Activated CD4-positive, alpha-beta T cell treated with anti-CD3 and anti-CD28 coated beads, Interleukin-2, amount 10 ng/mL, durations not matched to agents 24 days and 14 days (primary cell): ENCODE measurements at regions not wholly inside any gene's neighbourhood (a gene's known extent, or its start where the extent isn't known, plus 50 kb on each side); places are given as distances from the start of the nearest gene placed in this dataset.
A peak's percentile ranks its signal among the peaks of the same experiment; 100 is the strongest.
"Not testable (repeated sequence)": the region's sequence is repeated elsewhere in the genome, so short reads cannot be mapped to it uniquely, and the experiment has no call there.

Experiments used
- DNase-seq: peaks from one replicate; pipeline ENCODE4 v3.0.0; 2022
- H3K27ac Mint-ChIP-seq: one replicate; pipeline ENCODE4 v1.8.0; 2022; ENCODE audit warnings: mild to moderate bottlenecking, mixed read lengths
- H3K27me3 Mint-ChIP-seq: one replicate; pipeline ENCODE4 v1.8.0; 2022; ENCODE audit warnings: mixed read lengths
- H3K36me3 Mint-ChIP-seq: one replicate; pipeline ENCODE4 v1.8.0; 2022; ENCODE audit warnings: low read depth, mild to moderate bottlenecking, mixed read lengths
- H3K4me1 Mint-ChIP-seq: one replicate; pipeline ENCODE4 v1.8.0; 2021; ENCODE audit warnings: mixed read lengths
- H3K4me3 Mint-ChIP-seq: one replicate; pipeline ENCODE4 v1.8.0; 2022; ENCODE audit warnings: mild to moderate bottlenecking, moderate library complexity, mixed read lengths
- H3K9me3 Mint-ChIP-seq: one replicate; pipeline ENCODE4 v1.8.0; 2021; ENCODE audit warnings: mixed read lengths
- intact Hi-C: fragments of 100-400 bp; cut with micrococcal nuclease; formaldehyde crosslinking; loops from one replicate; pipeline ENCODE4 v1.15.1; 2023

DNA sequence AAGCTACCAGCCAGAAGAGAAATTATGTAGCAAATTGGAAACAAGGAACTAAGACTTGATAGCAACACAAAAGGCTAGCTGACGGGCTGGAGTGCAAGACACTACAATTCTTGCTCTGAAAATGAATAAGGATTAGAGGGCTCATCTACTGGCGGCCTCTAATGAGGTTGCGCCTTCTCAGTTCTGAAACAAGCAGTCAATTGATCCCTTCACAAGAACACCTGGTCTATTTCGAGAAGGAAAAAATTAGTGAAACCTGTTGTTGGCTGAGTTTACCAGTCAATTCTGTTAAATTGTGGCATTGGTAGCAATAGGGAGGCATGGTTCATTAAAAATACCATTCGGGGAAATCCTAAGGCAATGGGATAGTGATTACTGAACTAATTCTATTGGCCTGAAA, 74.8 kb upstream of the JARID2 start:
- no peaks in the 10 kb centered on the region for H3K4me1 Mint-ChIP-seq
- DNase-seq, result no peak
- intact Hi-C loops, result no loop called here
- peaks cover 5% of the 10 kb centered on the region for H3K27me3 Mint-ChIP-seq
- no peak overlapping the region for H3K4me3 Mint-ChIP-seq
- no peaks in the 10 kb centered on the region for H3K36me3 Mint-ChIP-seq
- no peaks in the 10 kb centered on the region for H3K9me3 Mint-ChIP-seq
- H3K27ac Mint-ChIP-seq, result no peak overlapping the region

DNA sequence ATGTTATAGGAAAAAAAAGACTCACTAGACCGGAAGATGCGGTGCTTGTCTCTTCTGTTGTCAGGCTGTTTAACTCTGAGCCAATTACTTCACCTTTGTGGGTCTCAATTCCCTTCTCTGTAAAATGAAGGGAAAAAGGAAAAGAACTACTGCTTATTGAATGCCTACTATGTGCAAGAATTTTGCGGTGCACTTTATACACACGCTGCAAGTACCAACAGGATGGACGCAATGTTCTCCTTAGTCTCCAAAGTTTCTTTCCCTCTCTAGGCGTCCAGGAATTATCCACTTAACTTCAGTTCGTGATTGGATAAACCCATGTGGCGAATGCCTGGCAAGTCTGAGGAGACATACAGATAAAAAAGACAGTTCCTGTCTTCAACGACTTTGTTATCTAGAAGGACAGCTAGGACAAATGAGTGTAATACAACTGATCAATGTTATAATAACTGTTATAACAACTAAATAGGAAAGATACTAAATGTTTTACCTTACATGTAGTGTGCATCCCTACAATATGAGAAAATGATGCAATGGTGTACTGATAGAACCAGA, 69.0 kb upstream of the JARID2 start:
- no peaks in the 10 kb centered on the region for H3K9me3 Mint-ChIP-seq
- H3K4me3 Mint-ChIP-seq, result no peak overlapping the region
- H3K27ac Mint-ChIP-seq, result no peak overlapping the region
- no peaks in the 10 kb centered on the region for H3K36me3 Mint-ChIP-seq
- H3K27me3 Mint-ChIP-seq, result no peaks in the 10 kb centered on the region
- no peaks in the 10 kb centered on the region for H3K4me1 Mint-ChIP-seq
- no peak for DNase-seq
- intact Hi-C loops, result no loop called here

DNA sequence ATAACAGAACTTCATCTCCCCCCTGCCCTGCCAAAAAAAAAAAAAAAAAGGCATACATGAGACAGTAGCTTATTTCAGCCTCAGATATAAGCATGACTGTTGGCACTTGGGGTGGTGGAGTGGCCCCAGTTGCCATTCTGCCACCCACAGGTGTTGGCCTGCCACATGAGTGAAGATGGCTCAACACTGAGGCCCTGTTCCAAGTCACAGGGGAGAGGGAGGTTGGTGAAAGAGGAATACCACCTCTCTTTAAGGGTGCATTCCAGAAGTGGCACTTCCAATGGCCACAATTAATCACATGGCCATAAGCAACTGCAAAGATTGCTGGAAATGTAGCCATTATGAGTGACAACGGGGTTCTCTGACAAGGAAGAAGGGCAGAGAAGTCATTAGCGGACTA, 61.9 kb upstream of the JARID2 start:
- Mint-ChIP-seq H3K4me3 (peak overlapping the region; percentile 18), H3K27me3 (no peaks in the 10 kb centered on the region), H3K36me3 (no peaks in the 10 kb centered on the region), H3K27ac (peak overlapping the region; percentile 92), H3K9me3 (peaks cover 4% of the 10 kb centered on the region), H3K4me1 (peaks cover 16% of the 10 kb centered on the region)
- intact Hi-C loops, result loop anchor here (1.0 to 5.0 kb wide), 3 partner anchors 65 to 452 kb away; no protein-coding TSS in a partner anchor
- peak; percentile 57 for DNase-seq

DNA sequence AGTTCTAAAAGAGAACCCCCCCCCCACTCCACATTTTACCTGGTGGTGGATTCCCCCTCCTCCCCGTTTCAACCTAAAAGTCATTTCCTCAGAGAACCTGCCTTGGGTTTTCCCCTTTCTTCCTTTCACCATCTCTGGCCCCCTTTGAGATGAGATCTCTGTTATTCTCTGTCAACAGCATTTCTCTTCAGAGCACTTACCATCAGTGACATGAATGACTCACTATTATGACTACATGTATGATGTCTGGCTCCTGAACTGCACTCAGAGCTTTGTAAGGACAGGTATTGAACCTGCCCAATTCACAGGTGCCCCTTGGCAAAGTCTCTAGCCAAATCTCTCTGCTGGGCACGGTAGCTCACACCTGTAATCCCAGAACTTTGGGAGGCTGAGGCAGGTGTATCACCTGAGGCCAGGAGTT, 61.4 kb upstream of the JARID2 start:
- Mint-ChIP-seq H3K27me3 (no peaks in the 10 kb centered on the region), H3K9me3 (peaks cover 4% of the 10 kb centered on the region), H3K4me1 (peaks cover 16% of the 10 kb centered on the region), H3K4me3 (peak overlapping the region; percentile 10), H3K27ac (peak overlapping the region; percentile 92), H3K36me3 (no peaks in the 10 kb centered on the region)
- intact Hi-C loops, result loop anchor here (1.0 to 5.0 kb wide), 3 partner anchors 64 to 452 kb away; no protein-coding TSS in a partner anchor
- peak; percentile 72 for DNase-seq

DNA sequence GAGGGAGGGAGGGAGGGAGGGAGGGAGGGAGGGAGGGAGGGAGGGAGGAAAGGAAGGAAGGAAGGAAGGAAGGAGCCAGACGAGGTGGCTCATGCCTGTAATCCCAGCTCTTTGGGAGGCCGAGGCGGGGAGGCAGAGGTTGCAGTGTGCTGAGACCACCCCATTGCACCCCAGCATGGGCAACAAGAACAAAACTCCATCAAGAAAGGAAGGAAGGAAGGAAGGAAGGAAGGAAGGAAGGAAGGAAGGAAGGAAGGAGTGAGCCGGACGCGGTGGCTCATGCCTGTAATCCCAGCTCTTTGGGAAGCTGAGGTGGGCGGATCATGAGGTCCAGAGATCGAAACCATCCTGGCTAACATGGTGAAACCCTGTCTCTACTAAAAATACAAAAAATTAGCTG, 60.8 kb upstream of the JARID2 start:
- Mint-ChIP-seq H3K27ac (peak overlapping the region; percentile 92), H3K4me1 (peaks cover 16% of the 10 kb centered on the region)
- H3K9me3 Mint-ChIP-seq, H3K4me3 Mint-ChIP-seq, H3K36me3 Mint-ChIP-seq, DNase-seq, H3K27me3 Mint-ChIP-seq: not testable (repeated sequence)
- intact Hi-C loops, result loop anchor here (2.0 kb wide), 1 partner anchor 64 kb away; no protein-coding TSS in a partner anchor

DNA sequence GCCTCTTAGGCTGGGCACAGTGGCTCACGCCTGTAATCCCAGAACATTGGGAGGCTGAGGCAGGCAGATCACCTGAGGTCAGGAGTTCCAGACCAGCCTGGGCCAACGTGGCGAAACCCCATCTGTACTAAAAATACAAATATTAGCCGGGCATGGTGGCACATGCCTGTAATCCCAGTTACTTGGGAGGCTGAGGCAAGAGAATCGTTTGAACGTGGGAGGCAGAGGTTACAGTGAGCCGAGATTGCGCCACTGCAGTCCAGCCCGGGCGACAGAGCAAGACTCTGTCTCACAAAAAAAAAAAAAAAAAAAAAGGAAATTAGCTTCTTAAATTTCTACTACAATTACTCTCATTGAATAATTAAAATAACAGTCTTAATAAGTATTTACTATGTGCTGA, 52.4 kb upstream of the JARID2 start:
- H3K27ac Mint-ChIP-seq, DNase-seq, intact Hi-C loops, H3K4me3 Mint-ChIP-seq, H3K27me3 Mint-ChIP-seq, H3K36me3 Mint-ChIP-seq, H3K9me3 Mint-ChIP-seq, H3K4me1 Mint-ChIP-seq: not testable (repeated sequence)

DNA sequence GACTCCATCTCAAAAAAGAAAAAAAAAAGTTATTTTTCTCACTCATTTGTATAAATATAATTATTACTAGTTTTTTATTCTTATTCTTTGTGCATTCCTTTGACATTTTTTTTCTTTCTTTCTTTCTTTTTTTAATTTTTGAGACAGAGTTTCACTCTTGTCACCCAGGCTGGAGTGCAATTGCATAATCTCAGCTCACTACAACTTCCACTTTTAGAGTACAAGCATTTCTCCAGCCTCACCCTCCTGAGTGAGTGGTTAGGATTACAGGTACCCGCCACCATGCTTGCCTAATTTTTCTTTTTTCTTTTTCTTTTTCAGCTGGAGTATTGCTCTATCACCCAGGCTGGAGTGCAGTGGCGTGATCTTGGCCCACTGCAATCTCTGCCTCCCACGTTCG, 51.4 kb upstream of the JARID2 start:
- Mint-ChIP-seq H3K27ac (no peak overlapping the region), H3K9me3 (no peaks in the 10 kb centered on the region), H3K36me3 (no peaks in the 10 kb centered on the region), H3K27me3 (no peaks in the 10 kb centered on the region), H3K4me3 (no peak overlapping the region), H3K4me1 (peaks cover 2% of the 10 kb centered on the region)
- DNase-seq, result no peak
- intact Hi-C loops, result no loop called here
